ENCODE measurements at regions not wholly inside any gene's neighbourhood (a gene's known extent, or its start where the extent isn't known, plus 50 kb on each side); places are given as distances from the start of the nearest gene placed in this dataset.

DNA sequence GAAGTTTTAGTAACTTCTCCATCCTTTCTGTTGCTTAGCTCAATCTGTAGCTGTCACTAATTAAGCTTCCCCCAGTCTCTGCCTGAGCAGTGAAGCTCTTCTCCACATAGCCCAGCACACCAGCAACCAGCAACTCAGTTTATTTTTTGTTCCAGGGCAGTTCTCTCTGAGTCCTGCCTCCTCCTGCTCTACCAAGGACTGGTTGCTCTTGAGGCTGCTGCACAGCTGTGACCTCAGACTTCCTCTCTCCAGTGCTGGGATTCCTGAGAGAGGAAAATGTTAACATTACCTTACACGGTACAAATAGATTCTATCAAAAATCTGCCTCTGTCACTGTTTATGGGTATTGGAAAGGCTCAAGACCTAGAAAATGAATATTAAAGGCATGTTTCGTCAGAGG is 294.7 kb downstream of the OXSM start (continued):
- TF ChIP-seq TAF1 (conservative IDR thresholded peaks at IDR 0.05), result no peak
- TF ChIP-seq RAD21 (IDR thresholded peaks at IDR 0.05), result no peak

DNA sequence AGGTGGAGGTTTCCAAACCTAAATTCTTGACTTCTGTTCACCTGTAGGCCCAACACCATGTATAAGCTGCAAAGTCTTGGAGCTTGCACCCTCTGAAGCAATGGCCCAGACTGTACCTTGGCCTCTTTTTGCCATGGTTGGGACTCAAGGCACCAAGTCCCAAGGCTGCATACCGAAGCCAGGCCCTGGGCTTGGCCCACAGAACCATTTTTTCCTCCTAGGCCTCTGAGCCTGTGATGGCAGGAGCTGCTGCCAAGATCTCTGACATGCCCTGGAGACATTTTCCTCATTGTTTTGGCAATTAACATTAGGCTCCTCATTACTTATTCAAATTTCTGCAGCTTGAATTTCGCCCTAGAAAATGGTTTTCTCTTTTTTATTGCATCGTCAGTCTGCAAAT is 297.9 kb downstream of the OXSM start:
- TF ChIP-seq, protein P1, sequence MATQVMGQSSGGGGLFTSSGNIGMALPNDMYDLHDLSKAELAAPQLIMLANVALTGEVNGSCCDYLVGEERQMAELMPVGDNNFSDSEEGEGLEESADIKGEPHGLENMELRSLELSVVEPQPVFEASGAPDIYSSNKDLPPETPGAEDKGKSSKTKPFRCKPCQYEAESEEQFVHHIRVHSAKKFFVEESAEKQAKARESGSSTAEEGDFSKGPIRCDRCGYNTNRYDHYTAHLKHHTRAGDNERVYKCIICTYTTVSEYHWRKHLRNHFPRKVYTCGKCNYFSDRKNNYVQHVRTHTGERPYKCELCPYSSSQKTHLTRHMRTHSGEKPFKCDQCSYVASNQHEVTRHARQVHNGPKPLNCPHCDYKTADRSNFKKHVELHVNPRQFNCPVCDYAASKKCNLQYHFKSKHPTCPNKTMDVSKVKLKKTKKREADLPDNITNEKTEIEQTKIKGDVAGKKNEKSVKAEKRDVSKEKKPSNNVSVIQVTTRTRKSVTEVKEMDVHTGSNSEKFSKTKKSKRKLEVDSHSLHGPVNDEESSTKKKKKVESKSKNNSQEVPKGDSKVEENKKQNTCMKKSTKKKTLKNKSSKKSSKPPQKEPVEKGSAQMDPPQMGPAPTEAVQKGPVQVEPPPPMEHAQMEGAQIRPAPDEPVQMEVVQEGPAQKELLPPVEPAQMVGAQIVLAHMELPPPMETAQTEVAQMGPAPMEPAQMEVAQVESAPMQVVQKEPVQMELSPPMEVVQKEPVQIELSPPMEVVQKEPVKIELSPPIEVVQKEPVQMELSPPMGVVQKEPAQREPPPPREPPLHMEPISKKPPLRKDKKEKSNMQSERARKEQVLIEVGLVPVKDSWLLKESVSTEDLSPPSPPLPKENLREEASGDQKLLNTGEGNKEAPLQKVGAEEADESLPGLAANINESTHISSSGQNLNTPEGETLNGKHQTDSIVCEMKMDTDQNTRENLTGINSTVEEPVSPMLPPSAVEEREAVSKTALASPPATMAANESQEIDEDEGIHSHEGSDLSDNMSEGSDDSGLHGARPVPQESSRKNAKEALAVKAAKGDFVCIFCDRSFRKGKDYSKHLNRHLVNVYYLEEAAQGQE (IDR thresholded peaks at IDR 0.05), result no peak
- TF ChIP-seq RXRA (IDR thresholded peaks at IDR 0.05), result no peak
- DNase-seq (ENCODE audit: low spot score), result no peak

DNA sequence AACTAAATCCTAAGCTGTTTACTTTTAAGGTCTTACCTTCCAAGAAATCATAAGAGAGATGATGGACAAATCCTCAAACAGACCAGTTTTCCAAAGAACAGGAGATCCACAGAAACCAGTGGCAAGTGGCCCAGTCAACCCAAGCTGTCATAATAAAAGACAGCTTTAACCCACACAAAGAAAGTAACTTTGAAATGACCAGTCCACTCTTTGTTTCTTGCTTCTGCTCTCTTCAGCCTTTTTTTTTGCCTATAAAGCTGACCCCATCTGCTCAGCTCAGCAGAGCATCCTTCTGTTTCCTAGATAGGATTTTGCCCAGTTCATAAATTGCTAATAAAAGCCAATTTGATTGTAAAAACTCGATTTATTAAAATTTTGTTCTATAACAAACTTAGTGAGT is 299.4 kb downstream of the OXSM start:
- Histone ChIP-seq H3K27ac (ENCODE audit: low read depth in 1 of 2, low read length in 2 of 2) (no peak overlapping the region), H3K27me3 (ENCODE audit: control insufficient read depth in 4 of 4, insufficient read depth in 4 of 4, low read length in 3 of 4) (no peaks in the 10 kb centered on the region), H3K9me3 (ENCODE audit: control insufficient read depth in 4 of 4, low read length in 3 of 4) (peaks cover 3 to 7% (median 4%) of the 10 kb centered on the region in 4 donors), H3K4me1 (ENCODE audit: control insufficient read depth in 4 of 4, insufficient read depth in 4 of 4, low read length in 3 of 4) (no peaks in the 10 kb centered on the region), H3K36me3 (ENCODE audit: control insufficient read depth in 4 of 4, insufficient read depth in 3 of 4, low read depth in 1 of 4, low read length in 3 of 4) (no peaks in the 10 kb centered on the region), H3K9ac (ENCODE audit: low read depth in 1 of 2, low read length in 2 of 2) (no peak overlapping the region), H3K4me3 (ENCODE audit: low read depth in 1 of 3, low read length in 3 of 3) (no peak overlapping the region)
- DNase-seq (ENCODE audit: low spot score), result no peak
- TF ChIP-seq FOXA1 (IDR thresholded peaks at IDR 0.05) (no peak), GABPA (IDR thresholded peaks at IDR 0.05 in 1 of 2, conservative IDR thresholded peaks at IDR 0.05 in 1 of 2) (no peak), YY1 (IDR thresholded peaks at IDR 0.05) (no peak), RAD21 (IDR thresholded peaks at IDR 0.05) (no peak), HNF4G (IDR thresholded peaks at IDR 0.05) (no peak), TAF1 (conservative IDR thresholded peaks at IDR 0.05) (no peak), JUND (IDR thresholded peaks at IDR 0.05) (no peak)
- TF ChIP-seq, protein P2, sequence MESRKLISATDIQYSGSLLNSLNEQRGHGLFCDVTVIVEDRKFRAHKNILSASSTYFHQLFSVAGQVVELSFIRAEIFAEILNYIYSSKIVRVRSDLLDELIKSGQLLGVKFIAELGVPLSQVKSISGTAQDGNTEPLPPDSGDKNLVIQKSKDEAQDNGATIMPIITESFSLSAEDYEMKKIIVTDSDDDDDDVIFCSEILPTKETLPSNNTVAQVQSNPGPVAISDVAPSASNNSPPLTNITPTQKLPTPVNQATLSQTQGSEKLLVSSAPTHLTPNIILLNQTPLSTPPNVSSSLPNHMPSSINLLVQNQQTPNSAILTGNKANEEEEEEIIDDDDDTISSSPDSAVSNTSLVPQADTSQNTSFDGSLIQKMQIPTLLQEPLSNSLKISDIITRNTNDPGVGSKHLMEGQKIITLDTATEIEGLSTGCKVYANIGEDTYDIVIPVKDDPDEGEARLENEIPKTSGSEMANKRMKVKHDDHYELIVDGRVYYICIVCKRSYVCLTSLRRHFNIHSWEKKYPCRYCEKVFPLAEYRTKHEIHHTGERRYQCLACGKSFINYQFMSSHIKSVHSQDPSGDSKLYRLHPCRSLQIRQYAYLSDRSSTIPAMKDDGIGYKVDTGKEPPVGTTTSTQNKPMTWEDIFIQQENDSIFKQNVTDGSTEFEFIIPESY (IDR thresholded peaks at IDR 0.05), result no peak
- WGBS, result 18% methylated on average over 1 of the region's 1 CpG

More for the DNA sequence above, 297.9 kb downstream of the OXSM start:
- H3K9me3 ChIP-seq (ENCODE audit: control insufficient read depth in 4 of 4, low read length in 3 of 4), result peaks cover 3 to 7% (median 4%) of the 10 kb centered on the region in 4 donors
- H3K36me3 ChIP-seq (ENCODE audit: control insufficient read depth in 4 of 4, insufficient read depth in 3 of 4, low read depth in 1 of 4, low read length in 3 of 4), result no peaks in the 10 kb centered on the region
- WGBS, result 53% methylated on average over 3 of the region's 3 CpGs
- H3K27me3 ChIP-seq (ENCODE audit: control insufficient read depth in 4 of 4, insufficient read depth in 4 of 4, low read length in 3 of 4), result no peaks in the 10 kb centered on the region
- H3K27ac ChIP-seq (ENCODE audit: low read depth in 1 of 2, low read length in 2 of 2), result no peak overlapping the region
- H3K9ac ChIP-seq (ENCODE audit: low read depth in 1 of 2, low read length in 2 of 2), result no peak overlapping the region
- H3K4me3 ChIP-seq (ENCODE audit: low read depth in 1 of 3, low read length in 3 of 3), result no peak overlapping the region
- no peaks in the 10 kb centered on the region for H3K4me1 ChIP-seq (ENCODE audit: control insufficient read depth in 4 of 4, insufficient read depth in 4 of 4, low read length in 3 of 4)

DNA sequence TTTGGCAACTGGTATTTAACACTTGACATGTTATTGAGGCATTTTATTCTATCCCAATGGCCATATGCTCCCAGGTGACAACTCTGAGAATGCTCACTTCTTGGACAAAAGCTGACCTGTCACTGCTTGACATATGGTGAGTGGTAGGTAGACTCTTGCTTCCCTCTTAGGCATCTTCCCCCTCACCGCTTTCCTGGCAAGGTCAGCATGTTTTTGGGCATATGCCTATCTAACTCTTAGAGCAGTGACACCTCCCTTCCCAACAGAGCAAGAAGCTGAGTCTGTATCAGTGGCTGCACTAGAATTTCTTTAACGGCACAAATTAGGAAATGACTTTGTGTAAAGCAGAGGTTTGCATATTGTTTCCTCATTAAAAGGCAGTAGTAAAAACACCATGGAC is 300.7 kb downstream of the OXSM start:
- no peaks in the 10 kb centered on the region for H3K27me3 ChIP-seq (ENCODE audit: control insufficient read depth in 4 of 4, insufficient read depth in 4 of 4, low read length in 3 of 4)
- H3K36me3 ChIP-seq (ENCODE audit: control insufficient read depth in 4 of 4, insufficient read depth in 3 of 4, low read depth in 1 of 4, low read length in 3 of 4), result no peaks in the 10 kb centered on the region
- H3K9me3 ChIP-seq (ENCODE audit: control insufficient read depth in 4 of 4, low read length in 3 of 4), result peaks cover 3 to 7% (median 4%) of the 10 kb centered on the region in 4 donors
- H3K4me3 ChIP-seq (ENCODE audit: low read depth in 1 of 3, low read length in 3 of 3), result no peak overlapping the region
- TF ChIP-seq RXRA (IDR thresholded peaks at IDR 0.05) (no peak), NR2F2 (IDR thresholded peaks at IDR 0.05) (no peak), FOXA1 (IDR thresholded peaks at IDR 0.05) (no peak), EGR1 (IDR thresholded peaks at IDR 0.05; ENCODE audit: low read depth in 2 of 2) (no peak)
- TF ChIP-seq, protein P1 (IDR thresholded peaks at IDR 0.05), result no peak
- TF ChIP-seq, protein P3, sequence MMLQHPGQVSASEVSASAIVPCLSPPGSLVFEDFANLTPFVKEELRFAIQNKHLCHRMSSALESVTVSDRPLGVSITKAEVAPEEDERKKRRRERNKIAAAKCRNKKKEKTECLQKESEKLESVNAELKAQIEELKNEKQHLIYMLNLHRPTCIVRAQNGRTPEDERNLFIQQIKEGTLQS (IDR thresholded peaks at IDR 0.05), result no peak
- no peak overlapping the region for H3K27ac ChIP-seq (ENCODE audit: low read depth in 1 of 2, low read length in 2 of 2)
- WGBS, result 73% methylated on average over 2 of the region's 2 CpGs
- no peaks in the 10 kb centered on the region for H3K4me1 ChIP-seq (ENCODE audit: control insufficient read depth in 4 of 4, insufficient read depth in 4 of 4, low read length in 3 of 4)
- DNase-seq (ENCODE audit: low spot score), result no peak
- no peak overlapping the region for H3K9ac ChIP-seq (ENCODE audit: low read depth in 1 of 2, low read length in 2 of 2)

Data from liver (tissue), 7 donors.